Glomerular endothelial cell (primary cell): ENCODE measurements at regions not wholly inside any gene's neighbourhood (a gene's known extent, or its start where the extent isn't known, plus 50 kb on each side); places are given as distances from the start of the nearest gene placed in this dataset.

ENCODE experiments used
- DNase-seq: peaks from one replicate; pipeline ENCODE4 v3.0.0-alpha.2; 2011; ENCODE audit warnings: low read depth, low spot score; ENCODE audit errors: extremely low read depth

- no peak for DNase-seq
Observed at GRCh38 chrX:20438871-20439526, 172.3 kb upstream of the RPS6KA3 start.

- no peak for DNase-seq
Observed at GRCh38 chrX:20437683-20438082, 171.0 kb upstream of the RPS6KA3 start.

- no peak for DNase-seq
Observed at GRCh38 chrX:20435913-20436312, 169.2 kb upstream of the RPS6KA3 start.

- DNase-seq, result no peak
Observed at GRCh38 chrX:20434986-20435385, 168.3 kb upstream of the RPS6KA3 start.

- no peak for DNase-seq
Observed at GRCh38 chrX:20433388-20433775, 166.7 kb upstream of the RPS6KA3 start.

GRCh38 chrX:20432746-20433387, 166.2 kb upstream of the RPS6KA3 start:
- no peak for DNase-seq

- no peak for DNase-seq
Observed at GRCh38 chrX:20432048-20432447, 165.3 kb upstream of the RPS6KA3 start.

GRCh38 chrX:20431486-20431885, 164.8 kb upstream of the RPS6KA3 start:
- DNase-seq, result no peak

GRCh38 chrX:20427173-20427770, 160.6 kb upstream of the RPS6KA3 start:
- no peak for DNase-seq

GRCh38 chrX:20421697-20422096, 155.0 kb upstream of the RPS6KA3 start:
- no peak for DNase-seq

- DNase-seq, result no peak
Observed at GRCh38 chrX:20421275-20421674, 154.6 kb upstream of the RPS6KA3 start.

GRCh38 chrX:20420058-20420457, 153.3 kb upstream of the RPS6KA3 start:
- no peak for DNase-seq

GRCh38 chrX:20418379-20419150, 151.9 kb upstream of the RPS6KA3 start:
- no peak for DNase-seq

GRCh38 chrX:20414762-20415445, 148.2 kb upstream of the RPS6KA3 start:
- DNase-seq, result no peak

- no peak for DNase-seq
Observed at GRCh38 chrX:20414066-20414465, 147.4 kb upstream of the RPS6KA3 start.

GRCh38 chrX:20412871-20413486, 146.3 kb upstream of the RPS6KA3 start:
- DNase-seq, result no peak

- no peak for DNase-seq
Observed at GRCh38 chrX:20410540-20410939, 143.8 kb upstream of the RPS6KA3 start.

- DNase-seq, result no peak
Observed at GRCh38 chrX:20409991-20410390, 143.3 kb upstream of the RPS6KA3 start.

GRCh38 chrX:20402956-20403355, 136.2 kb upstream of the RPS6KA3 start:
- DNase-seq, result no peak

- DNase-seq, result no peak
Observed at GRCh38 chrX:20399728-20400414, 133.2 kb upstream of the RPS6KA3 start.
